DMS79 (cell line): ENCODE measurements at regions not wholly inside any gene's neighbourhood (a gene's known extent, or its start where the extent isn't known, plus 50 kb on each side); places are given as distances from the start of the nearest gene placed in this dataset.
"Not testable (repeated sequence)": the region's sequence is repeated elsewhere in the genome, so short reads cannot be mapped to it uniquely, and the experiment has no call there.

Experiments
- DNase-seq: peaks from one replicate; lab custom pipeline; 2025; lab: John Stamatoyannopoulos, UW

- no peak for DNase-seq
These were observed 409.1 kb downstream of the TNS1 start for GRCh38 chr2:217593732-217594131.

GRCh38 chr2:217588266-217588665, 414.5 kb downstream of the TNS1 start:
- DNase-seq, result no peak

DNA sequence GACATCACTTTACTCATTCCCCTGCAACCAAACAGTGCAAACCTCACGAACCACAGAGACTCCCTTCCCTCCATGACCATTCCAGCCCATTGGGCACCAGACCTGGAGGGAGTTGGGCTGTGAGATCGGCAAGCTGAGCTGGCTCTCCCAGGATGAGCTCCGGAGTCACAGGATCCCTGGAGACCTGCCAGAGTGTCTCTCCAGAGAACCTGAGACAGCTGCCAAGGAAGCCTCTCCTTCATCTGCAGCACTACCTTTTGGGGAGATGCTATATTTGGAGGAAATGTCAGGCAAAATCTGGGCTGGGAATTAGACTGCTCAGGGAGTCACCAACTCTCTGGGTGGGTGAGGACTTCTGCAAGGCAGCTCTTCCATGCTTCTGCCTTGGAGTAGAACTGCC, 417.4 kb downstream of the TNS1 start:
- DNase-seq, result no peak

DNA sequence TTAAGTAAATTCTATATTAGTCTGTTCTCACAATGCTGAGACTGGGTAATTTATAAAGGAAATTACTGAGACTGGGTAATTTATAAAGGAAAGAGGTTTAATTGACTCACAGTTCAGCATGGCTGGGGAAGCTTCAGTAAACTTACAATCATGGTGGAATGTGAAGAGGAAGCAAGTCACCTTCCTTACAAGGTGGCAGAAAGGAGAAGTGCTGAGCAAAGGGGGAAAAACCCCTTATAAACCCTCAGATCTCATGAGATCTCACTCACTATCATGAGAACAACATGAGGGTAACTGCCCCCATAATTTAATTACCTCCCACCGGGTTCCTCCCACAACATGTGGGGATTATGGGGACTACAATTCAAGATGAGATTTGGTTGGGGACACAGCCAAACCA, 422.4 kb downstream of the TNS1 start:
- not testable (repeated sequence) for DNase-seq

DNA sequence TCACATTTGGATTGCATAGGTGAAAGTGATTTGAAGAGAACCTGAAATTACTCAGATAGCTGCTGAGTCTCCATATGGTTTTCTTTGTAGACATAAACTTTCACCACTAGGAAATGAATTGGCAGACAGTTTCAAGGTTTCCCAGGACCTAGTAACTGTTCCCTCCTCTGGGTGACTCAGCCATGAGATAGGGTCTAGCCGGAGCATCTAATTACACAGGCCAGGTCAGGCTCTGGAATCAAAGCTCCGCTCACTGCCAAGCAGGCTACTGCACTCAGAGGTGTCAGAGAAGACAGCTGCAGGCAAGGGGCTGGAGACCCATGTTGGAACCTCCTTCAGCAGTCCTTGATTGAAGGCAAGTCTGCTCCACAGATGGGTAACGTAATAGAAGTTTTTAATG, 429.2 kb downstream of the TNS1 start:
- no peak for DNase-seq

DNA sequence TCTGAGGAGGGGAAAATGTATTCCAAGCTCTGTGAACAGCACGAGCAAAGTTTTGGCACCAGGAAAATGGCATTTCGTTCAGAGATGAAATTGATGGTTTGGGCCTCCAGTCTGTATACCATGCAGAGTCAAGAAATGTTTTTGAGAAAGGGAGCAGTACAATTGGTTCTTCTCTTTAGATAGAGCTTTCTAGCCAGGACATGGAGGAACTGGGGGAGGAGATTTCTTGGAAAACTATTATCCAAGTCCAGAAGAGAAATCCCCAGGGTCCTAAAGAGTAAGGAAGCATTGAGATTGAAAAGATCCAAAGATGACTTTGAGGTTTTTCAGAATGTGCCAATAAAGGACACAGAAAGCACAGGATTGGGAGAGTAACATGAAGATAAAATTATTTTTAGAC, 432.4 kb downstream of the TNS1 start:
- no peak for DNase-seq

DNA sequence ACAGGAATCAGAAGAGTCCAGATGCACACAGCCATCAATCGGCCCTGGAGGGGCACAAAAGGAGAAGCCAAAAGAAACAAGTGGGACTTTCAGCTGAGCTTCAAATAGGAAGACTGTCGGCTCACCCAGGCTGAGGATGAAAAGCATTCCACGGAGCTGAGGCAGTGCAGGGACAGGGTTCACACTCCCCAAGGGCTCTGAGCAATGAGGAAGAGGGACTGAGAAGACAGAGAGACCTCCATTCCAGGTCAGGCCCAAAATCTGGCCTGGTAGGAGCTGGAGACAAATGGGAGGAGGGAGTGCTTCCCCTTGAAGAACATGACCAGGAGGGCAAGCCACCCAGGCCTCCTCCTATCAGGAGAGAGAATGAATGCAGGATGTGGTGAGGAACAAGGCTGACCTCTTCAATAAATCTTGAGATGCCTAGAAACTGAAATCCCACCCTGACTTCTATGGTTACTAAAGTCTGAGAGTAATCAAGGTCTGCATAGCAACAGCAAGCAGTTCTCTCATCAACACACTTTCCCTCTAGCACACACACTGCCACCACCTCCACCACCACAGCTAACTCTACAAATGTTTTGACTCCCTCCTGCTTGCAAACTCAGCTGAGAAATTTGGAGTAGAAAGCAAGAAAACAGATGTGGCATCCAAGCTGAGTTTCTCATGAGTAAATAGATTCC, 434.4 kb downstream of the TNS1 start:
- DNase-seq, result no peak

GRCh38 chr2:217563565-217563964, 439.2 kb downstream of the TNS1 start:
- no peak for DNase-seq

GRCh38 chr2:217562871-217563480, 439.8 kb downstream of the TNS1 start:
- DNase-seq, result no peak

- no peak for DNase-seq
These were observed 443.7 kb downstream of the TNS1 start for GRCh38 chr2:217559084-217559483.

DNA sequence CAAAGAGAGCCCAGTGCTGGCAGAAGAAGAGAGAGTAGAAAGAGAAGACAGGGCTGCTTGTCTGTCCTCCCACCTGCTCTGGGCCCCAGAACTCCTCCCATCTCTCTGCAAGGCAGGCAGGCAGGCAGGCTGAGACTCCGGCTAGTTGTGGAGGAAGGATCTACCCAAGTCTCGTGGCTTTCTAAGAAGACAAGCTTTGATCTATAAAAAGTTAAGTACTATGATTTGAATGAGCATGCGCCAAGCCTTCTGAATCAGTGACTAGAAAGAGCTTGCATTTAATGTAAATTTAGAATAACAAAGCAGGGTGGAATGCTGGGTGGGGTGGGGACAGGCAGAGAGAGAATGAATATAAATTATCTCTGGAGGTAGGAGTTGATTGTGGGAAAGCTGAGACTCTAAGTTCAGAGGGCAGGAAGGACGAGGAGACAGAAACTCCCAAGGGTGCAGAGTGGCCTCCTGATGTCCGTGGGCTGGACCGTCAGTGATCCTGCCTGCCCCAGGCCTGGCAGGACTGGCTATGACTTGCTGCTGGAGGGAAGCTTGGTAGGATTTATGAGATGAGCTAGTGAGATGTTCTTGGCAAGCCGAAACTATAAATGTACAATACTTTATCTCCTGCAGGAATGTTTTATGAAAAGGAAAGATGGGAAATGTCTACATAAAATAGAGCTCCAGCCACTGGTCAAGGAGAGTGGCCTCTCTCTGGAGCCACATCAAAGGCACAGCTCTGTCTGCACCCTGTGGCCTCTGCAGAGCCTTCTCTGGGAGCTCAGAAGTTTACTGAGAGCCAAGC, 447.5 kb downstream of the TNS1 start:
- no peak for DNase-seq

GRCh38 chr2:217553679-217554078, 449.1 kb downstream of the TNS1 start:
- DNase-seq, result no peak

DNA sequence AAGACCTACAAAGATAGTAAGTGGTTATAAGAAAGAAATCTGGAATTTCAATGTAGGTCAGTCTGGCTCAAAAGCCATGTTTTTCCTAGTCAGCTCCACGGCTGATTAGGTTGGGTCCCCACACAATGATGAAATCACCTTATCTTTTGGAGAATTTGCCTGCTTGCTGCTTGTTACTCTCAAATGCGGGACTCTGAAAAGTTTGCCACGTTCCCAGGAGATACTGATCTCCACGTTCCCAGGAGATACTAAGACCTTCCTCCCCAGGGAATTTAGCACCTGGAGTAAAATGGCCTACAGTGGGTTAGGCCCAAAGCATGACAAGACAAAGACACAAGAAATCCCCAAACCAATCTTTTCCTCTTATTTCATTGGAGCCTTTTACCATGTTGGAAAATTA, 449.6 kb downstream of the TNS1 start:
- no peak for DNase-seq

DNA sequence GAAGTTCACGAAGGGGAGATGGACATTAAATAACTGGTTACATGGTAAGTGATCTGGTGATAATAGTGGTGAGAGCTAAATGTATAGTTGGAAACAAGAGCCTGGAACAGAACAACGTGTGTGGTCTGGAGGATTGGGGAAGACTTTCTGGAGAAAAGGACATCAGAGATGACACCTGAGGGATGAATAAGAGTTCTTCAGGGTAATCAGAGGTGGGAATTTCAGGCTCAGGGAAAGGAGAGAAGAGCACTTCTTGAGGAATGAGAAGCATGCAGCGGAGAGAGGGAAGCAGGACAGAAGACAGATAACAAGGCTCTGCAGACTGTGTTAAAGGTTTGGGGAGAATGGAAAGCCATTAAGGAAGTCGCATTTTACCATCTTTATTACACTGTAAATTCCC, 450.7 kb downstream of the TNS1 start:
- DNase-seq, result no peak

GRCh38 chr2:217551252-217551899, 451.4 kb downstream of the TNS1 start:
- no peak for DNase-seq

GRCh38 chr2:217539126-217539525, 463.7 kb downstream of the TNS1 start:
- DNase-seq, result no peak

DNA sequence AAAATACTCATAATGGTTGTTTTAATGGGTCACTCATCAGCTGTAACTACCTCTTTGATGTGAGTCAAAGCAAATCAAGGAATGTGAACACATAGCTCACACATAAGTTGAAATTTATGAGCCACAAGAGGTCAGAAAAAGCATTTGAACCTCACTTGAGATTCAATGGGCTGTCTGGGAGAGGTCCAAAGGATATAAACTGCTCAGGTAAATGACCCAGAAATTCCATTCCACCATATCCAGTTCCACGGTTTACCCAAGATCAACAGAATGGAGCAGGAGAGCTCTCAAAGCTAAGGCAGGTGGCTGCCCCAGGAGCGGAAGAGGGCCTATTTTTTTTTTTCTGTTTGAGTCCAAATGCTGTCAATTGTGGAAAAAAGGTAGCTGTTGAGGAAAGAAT, 464.1 kb downstream of the TNS1 start:
- peak; percentile 68 for DNase-seq

DNA sequence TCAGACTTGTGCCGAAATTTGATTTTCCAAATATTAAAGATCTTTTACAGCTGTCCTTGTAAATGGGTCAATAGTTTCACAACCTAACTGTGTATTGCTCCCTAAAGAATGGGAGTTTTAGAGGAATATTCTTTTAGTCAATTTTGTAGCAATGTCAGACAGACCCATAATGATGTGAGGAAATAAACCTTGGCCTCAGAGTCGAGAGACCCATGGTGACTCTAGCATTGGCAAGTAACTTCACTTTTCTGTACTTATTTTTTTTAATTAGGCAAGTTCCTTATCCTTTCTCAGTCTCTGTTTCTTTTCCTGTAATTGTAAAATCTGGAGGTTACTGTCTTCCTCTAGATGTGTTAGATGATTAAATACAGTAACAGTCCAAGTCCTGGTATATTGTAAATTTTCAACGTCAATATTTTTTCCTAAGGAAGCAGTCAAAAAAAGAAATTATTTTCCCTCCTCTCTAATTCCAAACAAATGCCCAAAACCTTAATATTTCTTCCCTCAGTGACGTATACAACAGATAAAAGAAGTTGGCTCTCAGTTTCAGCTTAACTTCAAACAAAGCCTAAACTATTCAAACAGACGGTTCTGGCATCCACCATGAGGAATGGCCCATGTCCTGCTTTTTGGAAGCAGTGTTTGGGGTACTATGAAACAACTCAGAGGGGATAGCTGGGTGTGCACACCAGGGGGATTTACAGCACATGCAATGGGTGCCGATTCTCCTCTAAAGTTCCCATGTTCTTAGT, 466.7 kb downstream of the TNS1 start:
- DNase-seq, result no peak

DNA sequence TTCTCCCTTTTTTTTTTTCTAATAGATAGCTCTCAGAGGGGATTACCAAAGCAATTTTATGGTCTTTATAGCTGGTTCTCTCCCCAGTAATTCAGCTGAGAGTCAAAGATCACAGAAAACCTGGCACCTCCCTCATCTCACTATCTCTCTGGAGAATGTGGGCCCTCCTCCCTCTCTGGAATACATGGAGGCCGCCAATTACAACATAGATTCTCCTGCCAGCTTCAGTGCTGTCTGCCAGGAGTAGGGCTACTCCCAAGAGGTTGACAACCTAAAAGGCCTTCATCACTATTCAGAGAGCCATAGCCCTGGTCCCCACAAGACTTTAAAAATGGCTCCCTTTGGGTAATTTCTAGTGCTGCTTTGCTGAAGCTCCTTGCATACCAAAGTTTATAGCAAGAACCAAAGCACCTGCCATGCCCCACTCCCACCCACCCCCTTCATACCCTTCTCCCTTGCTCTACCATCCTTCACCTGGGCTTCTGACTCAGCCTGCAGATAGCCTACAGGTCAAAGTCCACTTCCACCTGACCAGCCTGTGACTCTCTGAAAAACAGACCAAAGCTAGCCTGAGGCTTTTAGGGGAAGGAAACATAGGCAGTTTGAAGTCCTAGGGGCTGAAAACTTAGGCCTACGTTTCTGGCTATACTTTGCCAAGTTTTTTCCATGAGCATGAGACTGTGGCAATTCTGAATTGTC, 472.3 kb downstream of the TNS1 start:
- no peak for DNase-seq

DNA sequence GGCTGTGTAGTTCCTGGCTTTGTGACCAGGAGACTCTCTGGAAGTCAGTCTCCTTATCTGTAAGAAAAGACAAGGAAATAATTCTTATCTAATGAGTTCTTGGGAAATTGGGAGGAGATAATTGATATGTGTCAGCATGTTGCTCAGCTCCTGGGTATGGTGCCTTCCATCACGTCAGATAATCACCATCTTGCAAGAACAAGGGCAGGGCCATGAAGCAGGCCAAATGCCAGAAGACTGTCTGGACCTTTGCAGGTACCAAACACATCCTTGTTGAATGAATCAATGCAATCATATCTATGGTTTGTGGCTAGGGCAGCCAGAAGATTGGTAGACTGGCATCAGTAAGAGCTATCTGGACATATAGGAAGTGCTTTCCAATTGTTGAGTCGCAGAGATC, 473.5 kb downstream of the TNS1 start:
- no peak for DNase-seq

DNA sequence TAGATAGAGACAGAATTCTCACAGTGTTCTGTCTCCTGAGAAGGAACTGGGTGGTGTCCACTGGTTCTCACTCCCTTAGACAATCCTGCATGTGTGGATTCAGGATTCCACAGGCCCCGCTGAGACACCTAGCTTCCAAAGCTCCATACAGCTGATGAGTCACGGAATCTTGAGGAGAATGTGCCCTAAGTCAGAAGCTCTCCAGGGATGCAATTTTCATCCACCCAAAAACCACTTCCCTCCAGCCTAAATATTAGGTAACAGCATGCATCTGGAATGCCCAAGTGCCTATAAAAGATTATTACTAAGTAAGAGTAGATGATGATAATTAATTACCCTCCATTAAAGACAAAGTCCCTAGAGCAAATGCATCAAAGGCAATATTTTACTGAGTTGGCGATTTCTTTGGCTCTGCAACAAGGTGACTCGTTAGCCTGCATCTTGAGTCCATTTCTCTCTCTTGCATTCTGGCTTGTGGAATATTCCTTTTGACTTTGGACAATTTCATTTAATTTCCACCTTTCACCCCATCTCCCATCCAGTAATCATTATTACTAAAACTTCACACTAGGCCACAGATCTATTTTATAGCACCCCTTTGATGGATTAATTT, 475.1 kb downstream of the TNS1 start:
- DNase-seq, result peak; percentile 30
